Endodermal cell (in vitro differentiated cells): ENCODE measurements at regions not wholly inside any gene's neighbourhood (a gene's known extent, or its start where the extent isn't known, plus 50 kb on each side); places are given as distances from the start of the nearest gene placed in this dataset.

Experiments
- DNase-seq: peaks from one replicate; pipeline ENCODE4 v3.0.0-alpha.2; 2017
- H3K27ac ChIP-seq: 2 replicates; pipeline ENCODE4 v1.5.1; 2013; ENCODE audit warnings: mild to moderate bottlenecking, low read depth, low read length, moderate library complexity
- H3K27me3 ChIP-seq: 2 replicates; pipeline ENCODE4 v1.6.1; 2013; ENCODE audit warnings: mild to moderate bottlenecking, low read length, moderate library complexity; ENCODE audit not compliant: insufficient read depth, control insufficient read depth, poor library complexity, severe bottlenecking
- H3K36me3 ChIP-seq: 2 replicates; pipeline ENCODE4 v1.7.0; 2013; ENCODE audit warnings: mild to moderate bottlenecking, low read length, moderate library complexity; ENCODE audit not compliant: control insufficient read depth, insufficient read depth
- H3K4me1 ChIP-seq: one replicate; pipeline ENCODE4 v1.7.0; 2013; ENCODE audit warnings: low read length; ENCODE audit not compliant: control insufficient read depth, insufficient read depth
- H3K4me3 ChIP-seq: 2 replicates; pipeline ENCODE4 v1.5.1; 2013; ENCODE audit warnings: mild to moderate bottlenecking, low read length, moderate library complexity
- H3K9ac ChIP-seq: 2 replicates; pipeline ENCODE4 v1.6.1; 2013; ENCODE audit warnings: mild to moderate bottlenecking, low read length, moderate library complexity; ENCODE audit not compliant: poor library complexity, severe bottlenecking; ENCODE audit errors: extremely low read depth
- H3K9me3 ChIP-seq: 2 replicates; pipeline ENCODE4 v1.6.1; 2013; ENCODE audit warnings: mild to moderate bottlenecking, low read length, moderate library complexity; ENCODE audit not compliant: control insufficient read depth
- H3K27ac Mint-ChIP-seq: 2 replicates; pipeline ENCODE4 v1.8.0; 2020; ENCODE audit warnings: mixed read lengths
- H3K27me3 Mint-ChIP-seq: 2 replicates; pipeline ENCODE4 v1.8.0; 2021; ENCODE audit warnings: mild to moderate bottlenecking, mixed read lengths; ENCODE audit not compliant: insufficient read depth
- H3K36me3 Mint-ChIP-seq: 2 replicates; pipeline ENCODE4 v1.8.0; 2020; ENCODE audit warnings: low read depth, mixed read lengths
- H3K4me1 Mint-ChIP-seq: 2 replicates; pipeline ENCODE4 v1.8.0; 2020; ENCODE audit warnings: mixed read lengths
- H3K4me3 Mint-ChIP-seq: 2 replicates; pipeline ENCODE4 v1.8.0; 2020; ENCODE audit warnings: mild to moderate bottlenecking, moderate library complexity, mixed read lengths
- H3K9me3 Mint-ChIP-seq: 2 replicates; pipeline ENCODE4 v1.8.0; 2020; ENCODE audit warnings: mild to moderate bottlenecking, mixed read lengths
- WGBS, 2 experiments: methylation state at CpG; one replicate each; pipeline versions ENCODE4 v1.1.5 to v1.1.7; 2013; ENCODE audit warnings: missing lambda C conversion rate in 2 of 2, mixed read lengths in 1 of 2; ENCODE audit not compliant: insufficient coverage in 1 of 2, insufficient read length in 1 of 2; 5-methylcytosine and 5-hydroxymethylcytosine counted together
- TF ChIP-seq, protein P1 (sequence below): fragments of 200-600 bp; sonication (generic); conservative IDR thresholded peaks from 2 replicates; pipeline ENCODE4 v1.5.0; 2021; ENCODE audit warnings: antibody characterized with exemption, mild to moderate bottlenecking

DNA sequence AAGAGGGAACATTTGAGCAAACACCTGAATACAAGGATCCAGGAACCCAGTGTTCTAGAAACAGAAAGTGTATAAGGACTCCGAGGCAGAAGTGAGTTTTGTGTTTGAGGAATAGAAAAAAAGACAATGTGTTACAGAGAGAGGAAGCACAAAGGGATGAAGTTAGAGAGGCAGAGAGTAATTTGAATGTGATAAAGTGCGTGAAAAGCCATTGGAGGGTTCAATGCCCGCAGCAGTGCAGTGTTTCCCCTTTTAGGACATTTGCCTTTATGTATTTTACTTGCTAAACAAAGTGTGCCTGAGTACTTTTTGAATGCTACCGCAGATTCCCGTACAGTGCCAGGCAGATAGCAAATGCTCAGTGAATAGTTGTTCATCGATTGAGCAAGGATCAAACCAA, 508.5 kb downstream of the RAB38 start:
- Mint-ChIP-seq H3K27me3 (no peaks in the 10 kb centered on the region), H3K4me1 (no peaks in the 10 kb centered on the region), H3K36me3 (no peaks in the 10 kb centered on the region), H3K4me3 (no peak overlapping the region), H3K27ac (no peak overlapping the region), H3K9me3 (no peaks in the 10 kb centered on the region)
- H3K36me3 ChIP-seq, result no peaks in the 10 kb centered on the region
- H3K27ac ChIP-seq, result no peak overlapping the region
- H3K27me3 ChIP-seq, result no peaks in the 10 kb centered on the region
- no peaks in the 10 kb centered on the region for H3K9me3 ChIP-seq
- DNase-seq, result no peak
- TF ChIP-seq, protein P1, sequence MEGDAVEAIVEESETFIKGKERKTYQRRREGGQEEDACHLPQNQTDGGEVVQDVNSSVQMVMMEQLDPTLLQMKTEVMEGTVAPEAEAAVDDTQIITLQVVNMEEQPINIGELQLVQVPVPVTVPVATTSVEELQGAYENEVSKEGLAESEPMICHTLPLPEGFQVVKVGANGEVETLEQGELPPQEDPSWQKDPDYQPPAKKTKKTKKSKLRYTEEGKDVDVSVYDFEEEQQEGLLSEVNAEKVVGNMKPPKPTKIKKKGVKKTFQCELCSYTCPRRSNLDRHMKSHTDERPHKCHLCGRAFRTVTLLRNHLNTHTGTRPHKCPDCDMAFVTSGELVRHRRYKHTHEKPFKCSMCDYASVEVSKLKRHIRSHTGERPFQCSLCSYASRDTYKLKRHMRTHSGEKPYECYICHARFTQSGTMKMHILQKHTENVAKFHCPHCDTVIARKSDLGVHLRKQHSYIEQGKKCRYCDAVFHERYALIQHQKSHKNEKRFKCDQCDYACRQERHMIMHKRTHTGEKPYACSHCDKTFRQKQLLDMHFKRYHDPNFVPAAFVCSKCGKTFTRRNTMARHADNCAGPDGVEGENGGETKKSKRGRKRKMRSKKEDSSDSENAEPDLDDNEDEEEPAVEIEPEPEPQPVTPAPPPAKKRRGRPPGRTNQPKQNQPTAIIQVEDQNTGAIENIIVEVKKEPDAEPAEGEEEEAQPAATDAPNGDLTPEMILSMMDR, result no peak
- 94 to 95% methylated on average over 6 of the region's 6 CpGs for WGBS, 2 experiments
- no peaks in the 10 kb centered on the region for H3K4me1 ChIP-seq
- no peak overlapping the region for H3K9ac ChIP-seq
- no peak overlapping the region for H3K4me3 ChIP-seq

DNA sequence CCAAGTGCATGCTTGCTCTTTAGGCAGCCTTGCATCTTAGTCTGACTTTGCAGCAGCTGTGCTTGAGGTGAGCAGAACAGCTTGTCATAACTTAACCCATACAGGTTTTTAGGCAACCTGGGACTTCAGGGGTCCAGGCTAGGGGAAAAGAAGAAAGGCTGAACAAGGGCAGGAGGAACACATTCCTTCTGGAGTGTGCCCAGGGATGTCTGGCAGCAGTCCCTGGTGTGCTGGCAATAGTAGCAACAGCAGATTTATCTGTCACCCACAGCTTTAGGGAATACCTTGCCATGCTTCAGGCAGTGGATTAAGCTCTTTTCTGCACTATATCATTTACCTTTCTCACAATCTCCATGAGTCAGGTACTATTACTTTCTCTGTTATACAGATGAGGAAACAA, 513.0 kb downstream of the RAB38 start:
- peaks cover 2% of the 10 kb centered on the region for H3K9me3 Mint-ChIP-seq
- Histone ChIP-seq H3K4me1 (no peaks in the 10 kb centered on the region), H3K27ac (no peak overlapping the region), H3K9ac (no peak overlapping the region), H3K36me3 (no peaks in the 10 kb centered on the region), H3K4me3 (no peak overlapping the region), H3K27me3 (no peaks in the 10 kb centered on the region), H3K9me3 (no peaks in the 10 kb centered on the region)
- no peaks in the 10 kb centered on the region for H3K27me3 Mint-ChIP-seq
- no peak for DNase-seq
- H3K36me3 Mint-ChIP-seq, result no peaks in the 10 kb centered on the region
- no peak overlapping the region for H3K4me3 Mint-ChIP-seq
- H3K27ac Mint-ChIP-seq, result no peak overlapping the region
- TF ChIP-seq, protein P1, result no peak
- no peaks in the 10 kb centered on the region for H3K4me1 Mint-ChIP-seq

DNA sequence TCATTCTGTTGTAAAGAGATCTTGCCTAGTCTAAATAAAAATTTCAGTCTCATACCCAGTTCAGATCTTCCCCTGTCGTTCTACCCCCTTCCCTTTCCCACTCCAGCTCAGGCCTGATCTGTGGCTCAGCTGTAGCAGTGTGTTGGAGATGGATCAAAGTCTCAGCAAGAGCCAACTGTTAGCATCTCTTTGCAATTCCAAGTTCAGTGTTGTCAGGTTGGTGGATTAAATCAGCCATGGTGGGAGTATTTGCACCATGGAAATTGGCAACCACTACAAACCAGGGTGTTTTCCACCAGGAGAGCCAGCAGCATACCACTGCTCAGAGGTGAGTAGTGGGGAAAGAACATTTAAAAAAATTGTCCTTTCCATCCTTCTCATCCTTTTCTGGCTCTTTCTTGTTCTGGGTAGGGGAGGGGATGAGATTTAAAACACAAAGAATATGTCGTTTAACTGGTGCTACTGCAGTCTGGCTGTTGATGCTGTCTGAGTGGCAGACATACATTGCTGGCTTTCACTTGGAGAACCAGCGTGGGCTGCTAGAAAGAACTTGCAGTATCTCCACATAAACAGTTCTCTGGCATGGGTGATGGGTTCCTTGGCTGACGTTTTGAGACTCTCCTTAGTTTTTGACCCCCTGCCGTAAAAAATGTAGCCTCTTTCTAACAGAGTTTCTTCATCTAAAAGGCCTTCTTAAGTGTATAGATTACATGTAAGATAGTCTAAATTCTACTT, 514.1 kb downstream of the RAB38 start:
- WGBS, 2 experiments, result 89 to 100% methylated on average over 1 to 5 of the region's 5 CpGs
- no peak overlapping the region for H3K27ac ChIP-seq
- H3K9ac ChIP-seq, result no peak overlapping the region
- H3K9me3 ChIP-seq, result no peaks in the 10 kb centered on the region
- no peak overlapping the region for H3K4me3 ChIP-seq
- no peaks in the 10 kb centered on the region for H3K36me3 ChIP-seq
- Mint-ChIP-seq H3K27ac (no peak overlapping the region), H3K9me3 (peaks cover 5% of the 10 kb centered on the region), H3K27me3 (no peaks in the 10 kb centered on the region), H3K36me3 (no peaks in the 10 kb centered on the region), H3K4me3 (no peak overlapping the region), H3K4me1 (no peaks in the 10 kb centered on the region)
- no peaks in the 10 kb centered on the region for H3K4me1 ChIP-seq
- no peak for DNase-seq
- no peaks in the 10 kb centered on the region for H3K27me3 ChIP-seq
- TF ChIP-seq, protein P1, result no peak
